ENCODE measurements at regions not wholly inside any gene's neighbourhood (a gene's known extent, or its start where the extent isn't known, plus 50 kb on each side); places are given as distances from the start of the nearest gene placed in this dataset.

- TF ChIP-seq CTCF (IDR thresholded peaks at IDR 0.05), result no peak
- no peak for TF ChIP-seq POLR2A (IDR thresholded peaks at IDR 0.05)
- TF ChIP-seq POLR2AphosphoS5 (IDR thresholded peaks at IDR 0.05), result no peak
Observed at GRCh38 chr4:78704317-78704716, 71.8 kb upstream of the BMP2K start.

All from gastroesophageal sphincter (tissue), 3 donors.